ENCODE measurements at regions not wholly inside any gene's neighbourhood (a gene's known extent, or its start where the extent isn't known, plus 50 kb on each side); places are given as distances from the start of the nearest gene placed in this dataset.

DNA sequence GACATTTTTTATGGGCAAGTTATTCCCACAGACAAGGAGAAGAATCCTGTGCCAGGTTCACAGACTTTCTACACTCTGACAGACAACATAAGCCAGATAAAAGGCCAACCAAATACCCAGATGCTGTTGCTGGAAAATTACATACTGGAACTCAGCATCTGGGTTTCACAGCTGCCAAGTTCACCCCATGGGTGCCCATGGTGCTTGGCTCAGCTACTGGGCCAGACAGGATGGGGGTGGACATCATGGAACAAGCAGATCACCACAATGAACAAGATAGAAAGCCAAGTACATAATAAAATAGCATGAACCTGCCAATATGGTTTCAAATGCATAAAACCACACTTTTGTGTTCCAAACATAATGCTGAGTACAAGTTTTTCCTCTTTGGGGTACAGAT lies 999.8 kb downstream of the NR2F1-AS1 start:
- ATAC-seq (replicated peaks in 1 of 2) (no peak), DNase-seq (no peak)
- Mint-ChIP-seq H3K27me3 (ENCODE audit: low read depth) (no peaks in the 10 kb centered on the region), H3K27ac (no peak overlapping the region), H3K36me3 (ENCODE audit: insufficient read depth in 2 of 2) (no peaks in the 10 kb centered on the region), H3K4me1 (ENCODE audit: low read depth) (no peaks in the 10 kb centered on the region), H3K4me3 (no peak overlapping the region), H3K9me3 (peaks cover 2% of the 10 kb centered on the region in 2 donors)

DNA sequence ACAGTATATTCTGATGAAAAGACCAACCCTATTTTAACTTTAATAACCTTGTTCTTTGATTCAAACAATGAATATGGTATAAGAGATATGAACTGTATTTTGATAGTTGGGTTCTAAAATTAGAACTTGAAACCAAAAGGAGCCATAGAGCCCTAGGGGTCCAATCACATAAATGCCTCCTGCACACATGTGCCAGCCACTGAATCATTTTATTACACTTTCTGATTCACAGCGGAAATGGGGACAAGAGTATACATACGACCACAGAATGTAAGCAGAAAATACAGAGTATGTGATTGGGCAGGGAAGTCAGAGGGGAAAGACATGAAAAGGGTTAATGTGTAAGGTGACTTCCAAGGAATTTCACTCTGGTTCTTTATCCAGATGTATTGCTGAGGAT lies 1000.2 kb downstream of the NR2F1-AS1 start:
- H3K27ac Mint-ChIP-seq, result no peak overlapping the region
- H3K9me3 Mint-ChIP-seq, result peaks cover 2% of the 10 kb centered on the region in 2 donors
- no peak overlapping the region for H3K4me3 Mint-ChIP-seq
- H3K36me3 Mint-ChIP-seq (ENCODE audit: insufficient read depth in 2 of 2), result no peaks in the 10 kb centered on the region
- DNase-seq (no peak), ATAC-seq (replicated peaks in 1 of 2) (no peak)
- no peaks in the 10 kb centered on the region for H3K27me3 Mint-ChIP-seq (ENCODE audit: low read depth)
- no peaks in the 10 kb centered on the region for H3K4me1 Mint-ChIP-seq (ENCODE audit: low read depth)

DNA sequence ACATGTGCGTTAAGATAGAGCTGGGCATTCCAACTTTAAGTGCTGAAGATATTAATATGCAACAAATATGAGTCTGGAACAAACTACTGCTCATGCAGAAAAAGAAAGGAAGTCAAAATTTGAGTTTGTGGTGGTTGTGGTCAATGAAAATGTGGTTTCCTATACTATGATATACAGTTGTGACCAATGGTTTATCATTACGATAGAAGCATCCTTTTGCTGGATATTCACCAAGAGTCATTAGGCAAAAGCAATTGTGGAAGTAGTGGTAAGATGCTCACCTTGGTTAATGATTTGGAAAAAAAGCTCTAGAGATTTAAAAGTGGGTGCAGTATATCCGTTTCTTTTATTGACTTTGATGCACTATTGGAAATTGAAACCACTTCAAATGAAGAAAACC lies 1007.0 kb downstream of the NR2F1-AS1 start:
- DNase-seq, result no peak
- no peak for ATAC-seq (replicated peaks in 1 of 2)
- no peak overlapping the region for H3K4me3 Mint-ChIP-seq
- H3K36me3 Mint-ChIP-seq (ENCODE audit: insufficient read depth in 2 of 2), result no peaks in the 10 kb centered on the region
- H3K27ac Mint-ChIP-seq, result no peak overlapping the region
- no peaks in the 10 kb centered on the region for H3K4me1 Mint-ChIP-seq (ENCODE audit: low read depth)
- H3K27me3 Mint-ChIP-seq (ENCODE audit: low read depth), result no peaks in the 10 kb centered on the region
- peaks cover 0 to 1% of the 10 kb centered on the region in 2 donors for H3K9me3 Mint-ChIP-seq

DNA sequence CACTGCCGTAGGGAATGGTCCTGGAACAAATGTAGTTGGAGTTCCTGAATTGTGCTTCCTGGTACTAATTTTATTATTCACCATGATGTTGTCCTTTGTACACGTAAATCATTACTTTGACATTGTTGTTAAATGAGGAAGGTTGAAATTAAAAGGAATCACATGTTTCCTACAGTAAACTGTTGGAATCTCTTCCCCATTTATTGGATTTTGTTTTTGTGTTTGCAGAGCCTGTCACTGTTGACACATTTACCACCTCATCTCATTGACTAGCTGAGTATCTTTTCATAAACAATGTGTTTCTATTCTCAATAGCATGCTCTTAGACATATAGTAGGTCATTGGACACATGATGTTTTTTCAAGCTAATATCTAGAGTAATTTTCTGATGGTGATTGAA lies 1012.5 kb downstream of the NR2F1-AS1 start:
- ATAC-seq (replicated peaks in 1 of 2) (no peak), DNase-seq (no peak)
- Mint-ChIP-seq H3K4me1 (ENCODE audit: low read depth) (no peaks in the 10 kb centered on the region), H3K4me3 (no peak overlapping the region), H3K36me3 (ENCODE audit: insufficient read depth in 2 of 2) (no peaks in the 10 kb centered on the region), H3K27me3 (ENCODE audit: low read depth) (no peaks in the 10 kb centered on the region), H3K9me3 (peaks cover 0 to 1% of the 10 kb centered on the region in 2 donors), H3K27ac (no peak overlapping the region)

DNA sequence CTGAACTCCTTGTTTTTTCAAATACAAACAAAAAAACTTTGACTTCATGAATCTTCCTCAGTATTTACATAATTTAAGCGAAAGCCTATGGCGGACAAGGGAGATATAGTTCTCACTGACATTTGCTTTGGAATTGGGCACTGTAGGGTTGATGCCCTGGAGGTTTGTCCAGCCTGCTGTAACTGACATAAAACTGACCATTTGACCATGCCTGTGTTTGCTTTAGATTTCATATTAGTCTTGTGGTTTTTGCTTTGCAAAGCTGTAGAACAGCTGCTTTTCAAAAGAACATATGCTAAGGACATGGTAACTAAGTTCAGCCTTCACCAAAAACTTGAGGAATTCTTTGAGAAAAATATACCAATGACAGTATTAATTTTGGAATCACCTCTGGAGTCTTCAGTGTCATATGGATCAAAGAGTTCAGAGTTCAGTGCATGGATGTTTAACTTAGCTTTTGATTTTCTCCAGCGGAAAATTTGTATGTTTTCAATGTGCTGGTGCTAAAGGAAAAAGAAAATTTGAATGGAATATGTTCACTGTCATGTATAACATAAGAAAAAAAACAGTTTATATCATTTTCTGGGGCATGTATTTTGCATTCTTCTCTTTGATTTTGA lies 1013.1 kb downstream of the NR2F1-AS1 start:
- no peak overlapping the region for H3K27ac Mint-ChIP-seq
- peaks cover 0 to 1% of the 10 kb centered on the region in 2 donors for H3K9me3 Mint-ChIP-seq

DNA sequence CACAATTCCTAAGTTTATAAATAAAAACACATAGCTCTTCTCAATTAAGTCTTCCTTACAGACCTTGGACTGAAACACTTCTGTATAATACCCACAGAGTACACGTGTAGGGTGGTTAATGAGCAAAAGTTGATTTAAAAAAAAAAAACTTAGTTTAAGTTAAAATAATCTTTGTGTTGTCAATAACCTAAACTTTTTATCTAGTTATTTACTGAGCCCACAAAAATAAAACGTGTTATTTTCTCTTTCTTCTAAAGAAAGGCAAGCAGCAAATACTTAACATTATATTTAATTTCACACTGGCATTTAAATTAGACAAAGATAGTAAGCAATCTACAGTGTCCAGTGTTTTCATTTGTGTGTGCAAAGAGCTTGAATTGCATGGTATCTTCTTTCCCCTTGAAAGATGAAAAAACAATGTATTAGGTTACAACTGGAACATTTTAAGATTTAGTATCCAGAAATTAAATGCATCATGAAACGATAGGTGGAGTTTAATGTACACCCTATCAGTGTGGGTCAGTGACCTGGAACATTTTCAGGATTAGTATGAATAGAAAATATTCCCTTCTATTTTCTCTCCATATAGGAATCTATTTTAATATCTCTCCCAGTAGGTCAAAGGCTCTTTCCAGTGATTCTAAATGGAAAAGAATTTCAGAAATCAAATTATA lies 1014.8 kb downstream of the NR2F1-AS1 start:
- no peaks in the 10 kb centered on the region for H3K27me3 Mint-ChIP-seq (ENCODE audit: low read depth)
- no peak overlapping the region for H3K27ac Mint-ChIP-seq
- DNase-seq, result no peak
- no peak for ATAC-seq (replicated peaks in 1 of 2)
- no peaks in the 10 kb centered on the region for H3K4me1 Mint-ChIP-seq (ENCODE audit: low read depth)
- H3K36me3 Mint-ChIP-seq (ENCODE audit: insufficient read depth in 2 of 2), result no peaks in the 10 kb centered on the region
- H3K9me3 Mint-ChIP-seq, result peaks cover 0 to under 1% of the 10 kb centered on the region in 2 donors
- H3K4me3 Mint-ChIP-seq, result no peak overlapping the region

More for the DNA sequence above, 1013.1 kb downstream of the NR2F1-AS1 start:
- H3K4me3 Mint-ChIP-seq, result no peak overlapping the region
- no peaks in the 10 kb centered on the region for H3K36me3 Mint-ChIP-seq (ENCODE audit: insufficient read depth in 2 of 2)
- no peak for DNase-seq
- H3K4me1 Mint-ChIP-seq (ENCODE audit: low read depth), result no peaks in the 10 kb centered on the region
- H3K27me3 Mint-ChIP-seq (ENCODE audit: low read depth), result no peaks in the 10 kb centered on the region
- no peak for ATAC-seq (replicated peaks in 1 of 2)

DNA sequence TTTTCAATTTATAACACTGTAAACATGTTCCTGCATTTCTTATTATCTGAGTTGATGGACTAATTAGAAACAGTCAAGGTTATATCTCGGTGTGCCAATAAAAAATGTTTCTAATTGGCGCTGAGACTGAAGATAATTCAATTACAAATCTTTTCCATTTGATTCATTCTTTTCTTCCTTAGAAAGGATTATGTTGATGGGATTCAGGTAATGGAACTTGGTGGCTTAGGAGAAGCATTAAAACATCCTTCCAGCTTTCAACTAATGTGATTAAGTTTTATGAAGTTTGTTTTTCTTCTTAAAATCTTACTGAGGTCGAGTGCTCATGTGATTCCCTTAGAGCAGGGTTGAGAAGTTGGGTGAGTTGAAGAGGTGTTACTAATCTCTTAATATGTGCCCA lies 1015.3 kb downstream of the NR2F1-AS1 start:
- Mint-ChIP-seq H3K9me3 (no peaks in the 10 kb centered on the region), H3K27me3 (ENCODE audit: low read depth) (no peaks in the 10 kb centered on the region), H3K4me1 (ENCODE audit: low read depth) (no peaks in the 10 kb centered on the region), H3K27ac (no peak overlapping the region), H3K36me3 (ENCODE audit: insufficient read depth in 2 of 2) (no peaks in the 10 kb centered on the region), H3K4me3 (no peak overlapping the region)
- ATAC-seq (replicated peaks in 1 of 2) (no peak), DNase-seq (no peak)

DNA sequence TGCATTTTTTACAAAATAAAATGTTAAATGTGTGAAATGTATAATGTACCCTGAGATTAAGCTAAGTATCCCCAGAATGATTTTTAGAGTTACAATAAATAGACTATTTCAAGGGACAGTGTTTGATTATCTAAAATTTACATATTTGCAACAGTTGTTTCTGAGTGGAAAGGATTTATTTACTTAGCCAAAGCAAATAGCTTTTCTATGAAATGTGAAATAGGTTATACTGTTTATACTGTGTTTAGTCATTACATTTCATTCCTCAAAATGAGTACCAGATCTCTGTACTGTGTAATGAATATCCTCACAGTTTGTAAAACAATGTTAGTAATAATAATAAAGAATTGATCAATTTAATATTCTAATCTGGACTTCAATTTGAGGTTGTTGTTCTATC lies 1019.0 kb downstream of the NR2F1-AS1 start:
- no peak overlapping the region for H3K4me3 Mint-ChIP-seq
- H3K4me1 Mint-ChIP-seq (ENCODE audit: low read depth), result no peaks in the 10 kb centered on the region
- DNase-seq (no peak), ATAC-seq (replicated peaks in 1 of 2) (no peak)
- H3K27me3 Mint-ChIP-seq (ENCODE audit: low read depth), result no peaks in the 10 kb centered on the region
- H3K36me3 Mint-ChIP-seq (ENCODE audit: insufficient read depth in 2 of 2), result no peaks in the 10 kb centered on the region
- no peak overlapping the region for H3K27ac Mint-ChIP-seq
- H3K9me3 Mint-ChIP-seq, result peaks cover 0 to 3% of the 10 kb centered on the region in 2 donors

DNA sequence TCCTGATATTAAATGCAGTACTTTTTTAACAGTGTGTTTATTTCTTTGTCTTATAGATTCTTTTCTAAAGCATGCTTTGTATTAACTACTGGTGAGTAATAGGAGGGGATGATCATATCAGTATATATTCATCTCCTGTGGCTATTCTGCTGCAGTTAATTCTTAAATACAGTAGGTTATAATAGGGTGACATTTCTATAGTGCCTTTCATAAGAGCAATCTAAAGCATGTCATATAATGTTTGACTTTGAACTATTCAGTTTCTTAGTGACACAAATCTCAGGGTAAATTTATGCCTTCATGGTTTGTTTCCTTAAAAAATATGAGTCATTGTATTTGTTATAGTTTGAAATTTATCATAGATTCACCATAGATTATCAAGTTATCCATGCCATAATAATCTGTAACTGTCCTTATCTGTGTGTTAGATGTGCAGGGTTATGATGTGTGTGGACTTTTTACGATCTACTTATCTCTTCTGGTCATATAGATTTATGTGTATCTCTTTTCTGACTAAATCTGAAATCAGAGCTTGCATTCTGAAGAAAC lies 1019.5 kb downstream of the NR2F1-AS1 start:
- ATAC-seq (replicated peaks in 1 of 2) (no peak), DNase-seq (no peak)
- Mint-ChIP-seq H3K4me1 (ENCODE audit: low read depth) (no peaks in the 10 kb centered on the region), H3K27ac (no peak overlapping the region), H3K36me3 (ENCODE audit: insufficient read depth in 2 of 2) (no peaks in the 10 kb centered on the region), H3K27me3 (ENCODE audit: low read depth) (no peaks in the 10 kb centered on the region), H3K4me3 (no peak overlapping the region), H3K9me3 (peaks cover 0 to 3% of the 10 kb centered on the region in 2 donors)

DNA sequence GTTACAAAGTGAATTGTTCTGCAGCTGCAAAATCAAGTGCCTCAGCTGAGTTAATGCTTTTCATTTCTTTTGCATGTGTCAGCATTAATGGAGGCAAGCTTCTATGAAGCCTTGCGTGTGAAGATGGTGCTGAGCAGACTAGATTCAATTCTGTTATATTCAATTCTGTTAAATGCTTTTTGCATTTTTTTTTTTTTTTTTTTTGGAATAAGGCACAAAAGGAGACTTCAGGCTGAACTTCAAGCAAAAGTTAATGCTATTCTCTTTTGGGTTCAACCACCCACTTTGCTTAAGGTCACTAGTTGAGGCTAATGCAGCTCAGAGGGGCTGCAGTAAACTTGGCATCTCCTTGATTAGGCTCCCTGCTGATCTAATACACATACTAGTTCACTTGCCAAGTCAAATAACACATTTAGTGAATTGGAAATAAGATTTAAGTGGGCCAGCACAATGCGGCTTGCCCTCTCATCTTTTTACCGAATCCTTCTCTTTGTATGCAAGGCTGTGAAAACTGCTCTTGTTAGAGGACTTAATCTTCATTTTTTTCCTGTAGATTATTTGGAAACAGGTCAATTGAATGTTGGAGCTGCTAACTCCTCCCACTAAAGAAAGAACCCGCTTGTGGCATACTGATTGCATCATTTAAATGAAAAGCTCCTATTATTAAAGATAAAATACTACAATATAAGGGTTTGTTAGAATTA lies 1020.2 kb downstream of the NR2F1-AS1 start:
- Mint-ChIP-seq H3K4me3 (no peak overlapping the region), H3K4me1 (ENCODE audit: low read depth) (no peaks in the 10 kb centered on the region), H3K27ac (no peak overlapping the region), H3K9me3 (peaks cover 0 to 3% of the 10 kb centered on the region in 2 donors), H3K27me3 (ENCODE audit: low read depth) (no peaks in the 10 kb centered on the region), H3K36me3 (ENCODE audit: insufficient read depth in 2 of 2) (no peaks in the 10 kb centered on the region)
- ATAC-seq (replicated peaks in 1 of 2) (no peak), DNase-seq (no peak)

DNA sequence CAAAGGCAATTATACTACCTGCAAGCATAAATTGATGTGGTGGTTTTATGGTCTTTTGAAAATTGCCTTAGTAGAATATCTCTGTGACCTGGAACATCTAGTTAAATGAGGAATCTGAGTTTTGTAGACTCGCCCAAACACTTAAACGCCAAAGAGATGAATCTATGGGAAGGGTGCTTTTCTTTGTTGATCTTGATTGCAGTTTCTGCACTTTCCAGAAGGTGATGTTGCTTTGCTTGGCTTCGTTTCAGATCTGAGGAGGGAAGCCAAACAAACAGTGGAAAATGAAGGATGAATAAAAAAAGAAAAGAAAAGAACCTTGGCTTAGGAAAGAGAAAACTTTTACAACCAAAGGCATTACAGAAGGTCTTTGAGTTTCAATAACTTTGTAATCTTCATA lies 1021.2 kb downstream of the NR2F1-AS1 start:
- DNase-seq (no peak), ATAC-seq (replicated peaks in 1 of 2) (no peak)
- no peaks in the 10 kb centered on the region for H3K27me3 Mint-ChIP-seq (ENCODE audit: low read depth)
- no peak overlapping the region for H3K27ac Mint-ChIP-seq
- H3K9me3 Mint-ChIP-seq, result peaks cover 0 to 3% of the 10 kb centered on the region in 2 donors
- H3K4me1 Mint-ChIP-seq (ENCODE audit: low read depth), result no peaks in the 10 kb centered on the region
- no peak overlapping the region for H3K4me3 Mint-ChIP-seq
- no peaks in the 10 kb centered on the region for H3K36me3 Mint-ChIP-seq (ENCODE audit: insufficient read depth in 2 of 2)

DNA sequence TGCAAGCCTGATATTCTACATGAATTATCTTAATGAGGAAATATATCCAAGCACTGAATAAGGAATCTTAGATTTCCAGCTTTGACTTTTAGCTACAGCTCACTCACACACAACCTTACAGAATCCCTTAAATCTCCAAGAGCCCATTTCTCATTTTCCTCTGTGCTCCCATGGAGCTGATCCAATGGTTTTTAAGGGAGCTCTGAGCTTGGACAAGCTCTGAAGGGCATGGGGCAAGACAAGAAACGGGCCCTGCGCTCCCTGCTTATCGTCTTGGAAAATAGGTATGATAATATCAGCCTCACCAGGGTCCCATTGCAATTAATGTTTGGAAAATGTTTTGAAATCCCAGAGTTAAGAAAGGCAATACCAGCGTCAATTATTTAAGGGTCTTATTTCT lies 1021.7 kb downstream of the NR2F1-AS1 start:
- Mint-ChIP-seq H3K27me3 (ENCODE audit: low read depth) (no peaks in the 10 kb centered on the region), H3K9me3 (peaks cover 0 to 3% of the 10 kb centered on the region in 2 donors), H3K27ac (no peak overlapping the region), H3K36me3 (ENCODE audit: insufficient read depth in 2 of 2) (no peaks in the 10 kb centered on the region), H3K4me3 (no peak overlapping the region), H3K4me1 (ENCODE audit: low read depth) (no peaks in the 10 kb centered on the region)
- DNase-seq, result no peak
- no peak for ATAC-seq (replicated peaks in 1 of 2)

DNA sequence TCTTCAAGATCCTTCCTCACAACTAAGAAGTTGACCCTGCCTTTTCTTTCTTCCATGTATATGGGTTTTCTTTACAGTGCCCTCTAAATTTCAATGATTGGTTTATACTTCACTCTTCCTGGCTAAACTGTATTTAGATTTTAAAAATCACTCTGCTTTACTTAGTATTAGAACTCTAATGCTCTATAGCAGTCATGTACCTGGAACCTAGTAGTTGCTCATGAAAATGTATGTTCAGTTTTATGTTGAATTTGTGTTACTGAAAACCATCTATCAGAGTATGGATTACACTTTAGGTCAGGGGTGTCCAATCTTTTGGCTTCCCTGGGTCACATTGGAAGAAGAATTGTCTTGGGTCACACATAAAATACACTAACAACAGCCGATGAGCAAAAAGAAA lies 1024.3 kb downstream of the NR2F1-AS1 start:
- Mint-ChIP-seq H3K27me3 (ENCODE audit: low read depth) (no peaks in the 10 kb centered on the region), H3K9me3 (peaks cover 0 to 3% of the 10 kb centered on the region in 2 donors), H3K36me3 (ENCODE audit: insufficient read depth in 2 of 2) (no peaks in the 10 kb centered on the region), H3K4me1 (ENCODE audit: low read depth) (no peaks in the 10 kb centered on the region), H3K4me3 (no peak overlapping the region), H3K27ac (no peak overlapping the region)
- no peak for ATAC-seq (replicated peaks in 1 of 2)
- DNase-seq, result no peak
